IPS-20b (cell line): ENCODE measurements at regions not wholly inside any gene's neighbourhood (a gene's known extent, or its start where the extent isn't known, plus 50 kb on each side); places are given as distances from the start of the nearest gene placed in this dataset.

Source experiments
- H3K27ac ChIP-seq: one replicate; pipeline ENCODE4 v1.5.1; 2013; ENCODE audit warnings: low read length
- H3K27me3 ChIP-seq: 2 replicates; pipeline ENCODE4 v1.6.1; 2013; ENCODE audit warnings: mild to moderate bottlenecking, low read length, inconsistent platforms; ENCODE audit not compliant: insufficient read depth
- H3K36me3 ChIP-seq: 2 replicates; pipeline ENCODE4 v1.6.1; 2013; ENCODE audit warnings: low read depth, mild to moderate bottlenecking, inconsistent platforms, low read length, moderate library complexity; ENCODE audit not compliant: insufficient read depth
- H3K4me1 ChIP-seq: 2 replicates; pipeline ENCODE4 v1.6.1; 2013; ENCODE audit warnings: mild to moderate bottlenecking, control low read depth, inconsistent platforms, low read length, moderate library complexity; ENCODE audit not compliant: insufficient read depth
- H3K4me3 ChIP-seq: 2 replicates; pipeline ENCODE4 v1.5.1; 2013; ENCODE audit warnings: mild to moderate bottlenecking, low read length, inconsistent platforms
- H3K9ac ChIP-seq: 2 replicates; pipeline ENCODE4 v1.6.1; 2013; ENCODE audit warnings: low read depth, mild to moderate bottlenecking, inconsistent platforms, low read length, moderate library complexity
- H3K9me3 ChIP-seq: 2 replicates; pipeline ENCODE4 v1.6.1; 2013; ENCODE audit warnings: mild to moderate bottlenecking, low read depth, low read length, inconsistent platforms; ENCODE audit not compliant: insufficient read depth

GRCh38 chr6:134532694-134533624 lies 215.0 kb upstream of the SGK1 start:
- H3K27ac ChIP-seq, result no peak overlapping the region
- no peak overlapping the region for H3K9ac ChIP-seq
- H3K4me1 ChIP-seq, result no peaks in the 10 kb centered on the region
- H3K4me3 ChIP-seq, result no peak overlapping the region
- no peaks in the 10 kb centered on the region for H3K36me3 ChIP-seq
- no peaks in the 10 kb centered on the region for H3K27me3 ChIP-seq
- no peaks in the 10 kb centered on the region for H3K9me3 ChIP-seq

- no peak overlapping the region for H3K27ac ChIP-seq
- H3K9me3 ChIP-seq, result no peaks in the 10 kb centered on the region
- no peak overlapping the region for H3K4me3 ChIP-seq
- no peak overlapping the region for H3K9ac ChIP-seq
- no peaks in the 10 kb centered on the region for H3K4me1 ChIP-seq
- no peaks in the 10 kb centered on the region for H3K27me3 ChIP-seq
- no peaks in the 10 kb centered on the region for H3K36me3 ChIP-seq
These were observed 213.7 kb upstream of the SGK1 start for GRCh38 chr6:134531611-134532010.

GRCh38 chr6:134531188-134531551 lies 213.3 kb upstream of the SGK1 start:
- no peak overlapping the region for H3K9ac ChIP-seq
- H3K27me3 ChIP-seq, result no peaks in the 10 kb centered on the region
- no peak overlapping the region for H3K4me3 ChIP-seq
- H3K27ac ChIP-seq, result no peak overlapping the region
- H3K9me3 ChIP-seq, result no peaks in the 10 kb centered on the region
- H3K36me3 ChIP-seq, result no peaks in the 10 kb centered on the region
- no peaks in the 10 kb centered on the region for H3K4me1 ChIP-seq

GRCh38 chr6:134529921-134530320 lies 212.0 kb upstream of the SGK1 start:
- Histone ChIP-seq H3K27ac (no peak overlapping the region), H3K4me1 (no peaks in the 10 kb centered on the region), H3K36me3 (no peaks in the 10 kb centered on the region), H3K27me3 (no peaks in the 10 kb centered on the region), H3K9me3 (no peaks in the 10 kb centered on the region), H3K4me3 (no peak overlapping the region), H3K9ac (no peak overlapping the region)

GRCh38 chr6:134529305-134529704 lies 211.4 kb upstream of the SGK1 start:
- Histone ChIP-seq H3K27ac (no peak overlapping the region), H3K9me3 (no peaks in the 10 kb centered on the region), H3K9ac (no peak overlapping the region), H3K4me1 (no peaks in the 10 kb centered on the region), H3K36me3 (no peaks in the 10 kb centered on the region), H3K4me3 (no peak overlapping the region), H3K27me3 (no peaks in the 10 kb centered on the region)

GRCh38 chr6:134527108-134527787 lies 209.3 kb upstream of the SGK1 start:
- no peaks in the 10 kb centered on the region for H3K9me3 ChIP-seq
- no peaks in the 10 kb centered on the region for H3K36me3 ChIP-seq
- no peaks in the 10 kb centered on the region for H3K27me3 ChIP-seq
- no peak overlapping the region for H3K27ac ChIP-seq
- no peaks in the 10 kb centered on the region for H3K4me1 ChIP-seq
- H3K4me3 ChIP-seq, result no peak overlapping the region
- H3K9ac ChIP-seq, result no peak overlapping the region

- Histone ChIP-seq H3K9me3 (no peaks in the 10 kb centered on the region), H3K4me3 (no peak overlapping the region), H3K9ac (no peak overlapping the region), H3K4me1 (no peaks in the 10 kb centered on the region), H3K36me3 (no peaks in the 10 kb centered on the region), H3K27me3 (no peaks in the 10 kb centered on the region), H3K27ac (no peak overlapping the region)
These were observed 207.4 kb upstream of the SGK1 start for GRCh38 chr6:134525190-134525868.

GRCh38 chr6:134523903-134524650 lies 206.2 kb upstream of the SGK1 start:
- H3K4me3 ChIP-seq, result no peak overlapping the region
- H3K27ac ChIP-seq, result no peak overlapping the region
- no peaks in the 10 kb centered on the region for H3K27me3 ChIP-seq
- H3K9me3 ChIP-seq, result no peaks in the 10 kb centered on the region
- H3K4me1 ChIP-seq, result no peaks in the 10 kb centered on the region
- H3K36me3 ChIP-seq, result no peaks in the 10 kb centered on the region
- H3K9ac ChIP-seq, result no peak overlapping the region

- no peaks in the 10 kb centered on the region for H3K9me3 ChIP-seq
- no peak overlapping the region for H3K9ac ChIP-seq
- H3K27me3 ChIP-seq, result no peaks in the 10 kb centered on the region
- H3K4me1 ChIP-seq, result no peaks in the 10 kb centered on the region
- H3K4me3 ChIP-seq, result no peak overlapping the region
- H3K36me3 ChIP-seq, result no peaks in the 10 kb centered on the region
- no peak overlapping the region for H3K27ac ChIP-seq
These were observed 205.1 kb upstream of the SGK1 start for GRCh38 chr6:134523051-134523450.

GRCh38 chr6:134521116-134521501 lies 203.2 kb upstream of the SGK1 start:
- Histone ChIP-seq H3K27ac (no peak overlapping the region), H3K36me3 (no peaks in the 10 kb centered on the region), H3K9ac (no peak overlapping the region)

More at GRCh38 chr6:134521116-134521501, 203.2 kb upstream of the SGK1 start:
- Histone ChIP-seq H3K4me1 (0 out of 2 replicates have a peak, but pooled peaks cover 4% of the 10 kb centered on the region), H3K4me3 (no peak overlapping the region), H3K9me3 (no peaks in the 10 kb centered on the region), H3K27me3 (no peaks in the 10 kb centered on the region)
